Islet precursor cell (in vitro differentiated cells): ENCODE measurements at regions not wholly inside any gene's neighbourhood (a gene's known extent, or its start where the extent isn't known, plus 50 kb on each side); places are given as distances from the start of the nearest gene placed in this dataset.

ENCODE experiments used
- DNase-seq: peaks from one replicate; pipeline ENCODE4 v3.0.0-alpha.2; 2018

DNA sequence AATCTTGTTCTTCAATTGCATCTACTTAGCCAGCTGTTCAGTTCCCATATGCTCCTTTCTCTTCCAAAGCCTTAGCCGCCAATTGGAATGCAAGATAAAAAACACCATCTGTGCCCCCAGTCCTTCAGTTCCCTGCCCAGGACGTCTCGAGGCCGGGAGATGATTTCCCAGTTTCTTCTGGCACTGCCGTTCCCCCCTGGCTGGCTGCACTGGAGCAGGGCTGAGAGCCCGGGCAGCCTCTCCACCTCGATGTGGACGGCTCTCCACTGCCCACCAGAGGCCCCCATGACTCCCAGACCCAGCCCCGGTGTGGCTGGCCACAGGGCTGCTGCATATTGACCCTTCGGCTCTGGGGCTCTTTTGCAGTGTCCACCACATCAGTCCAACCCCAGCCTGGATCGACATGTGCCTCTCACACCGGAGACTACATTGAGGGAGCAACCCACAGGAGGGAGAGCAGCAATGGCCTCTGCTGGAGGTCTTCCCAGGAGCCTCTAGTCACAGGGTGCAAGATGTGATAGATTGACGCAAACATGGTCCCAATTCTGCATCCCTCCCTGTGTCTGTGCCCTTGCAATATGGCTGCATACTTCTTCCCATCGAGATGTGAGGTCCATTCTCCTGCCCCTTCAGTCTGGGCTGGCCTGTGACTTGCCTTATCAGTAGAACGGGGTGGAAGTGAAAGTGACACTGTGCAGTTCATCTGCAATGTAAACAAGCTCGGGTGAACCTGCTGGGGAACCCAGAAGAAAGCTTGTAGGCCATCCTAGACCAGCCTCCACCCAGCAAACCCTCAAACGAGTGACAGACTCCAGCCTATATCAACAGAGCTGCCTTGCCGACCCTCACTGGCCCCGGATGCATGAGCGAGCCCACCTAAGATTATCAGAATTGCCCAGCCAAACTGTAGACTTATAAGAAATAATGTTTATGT lies 52.3 kb upstream of the PRR20G start:
- no peak for DNase-seq

GRCh38 chr3:127339016-127339415 lies 51.2 kb upstream of the PRR20G start:
- no peak for DNase-seq

DNA sequence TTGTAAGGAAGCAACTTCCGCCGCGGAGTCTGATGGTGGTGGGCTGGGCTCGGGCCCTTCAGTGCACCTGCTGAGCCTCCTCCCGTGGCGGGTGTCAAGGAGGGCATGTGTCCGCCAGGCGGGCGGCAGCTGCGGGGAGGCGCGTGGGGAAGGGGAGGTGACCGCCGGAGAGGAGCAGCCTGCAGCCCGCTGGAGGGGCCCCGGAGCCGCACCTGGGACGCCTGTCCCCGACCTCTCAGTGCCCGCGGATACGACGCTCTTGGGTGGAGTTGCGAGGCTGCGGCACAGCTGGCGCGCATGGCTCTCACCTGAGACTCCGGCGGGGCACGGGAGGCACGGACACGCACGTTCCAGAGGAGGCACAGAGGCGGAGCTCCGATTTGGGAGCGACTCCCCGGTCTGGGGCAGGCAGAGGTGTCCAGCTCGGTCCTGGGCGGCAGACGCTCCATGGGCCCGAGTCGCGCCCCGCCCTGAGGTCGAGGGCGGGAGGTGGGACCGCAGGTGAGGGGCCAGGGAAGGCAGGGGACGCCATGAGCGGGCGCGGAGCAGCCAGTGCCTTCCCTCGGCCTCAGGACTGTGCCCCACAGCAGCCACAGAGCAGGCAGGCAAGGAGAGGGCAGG lies 50.2 kb upstream of the PRR20G start:
- DNase-seq, result no peak
